HG02970 (cell line): ENCODE measurements at regions not wholly inside any gene's neighbourhood (a gene's known extent, or its start where the extent isn't known, plus 50 kb on each side); places are given as distances from the start of the nearest gene placed in this dataset.

Experiments used
- ATAC-seq: cut with Tn5 transposase; IDR thresholded peaks from one replicate; pipeline ENCODE4 v1.9.1; 2021; ENCODE audit warnings: mild to moderate bottlenecking, moderate library complexity, moderate number of reproducible peaks; ENCODE audit not compliant: unreplicated experiment, low FRiP score

- no peak for ATAC-seq
Measured at GRCh38 chr4:89556601-89557305, 249.2 kb upstream of the GPRIN3 start.

- no peak for ATAC-seq
Measured at GRCh38 chr4:89551191-89551590, 243.6 kb upstream of the GPRIN3 start.

- ATAC-seq: no peak
Measured at GRCh38 chr4:89549907-89550306, 242.3 kb upstream of the GPRIN3 start.

DNA sequence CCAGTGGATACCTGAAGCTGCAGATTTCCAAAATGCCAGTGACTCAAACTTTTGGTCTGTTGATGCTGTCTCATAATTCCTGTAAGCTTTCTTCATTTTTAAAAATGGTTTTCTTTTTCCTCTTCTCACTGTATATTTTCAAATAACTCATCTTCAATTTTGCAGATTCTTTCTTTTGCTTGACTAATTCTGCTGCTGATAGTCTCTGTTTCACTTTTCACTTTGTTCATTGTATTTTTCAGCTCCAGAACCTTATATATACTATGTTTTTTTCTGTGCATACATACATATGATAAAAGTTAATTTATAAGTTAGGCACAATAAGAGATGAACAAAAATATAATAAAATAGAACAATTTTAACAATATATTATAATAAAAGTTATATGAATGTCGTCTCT is 237.7 kb upstream of the GPRIN3 start:
- no peak for ATAC-seq

GRCh38 chr4:89541998-89542397 is 234.4 kb upstream of the GPRIN3 start:
- ATAC-seq: no peak

- no peak for ATAC-seq
Measured at GRCh38 chr4:89539797-89540711, 232.5 kb upstream of the GPRIN3 start.

GRCh38 chr4:89539374-89539773 is 231.8 kb upstream of the GPRIN3 start:
- ATAC-seq: no peak

DNA sequence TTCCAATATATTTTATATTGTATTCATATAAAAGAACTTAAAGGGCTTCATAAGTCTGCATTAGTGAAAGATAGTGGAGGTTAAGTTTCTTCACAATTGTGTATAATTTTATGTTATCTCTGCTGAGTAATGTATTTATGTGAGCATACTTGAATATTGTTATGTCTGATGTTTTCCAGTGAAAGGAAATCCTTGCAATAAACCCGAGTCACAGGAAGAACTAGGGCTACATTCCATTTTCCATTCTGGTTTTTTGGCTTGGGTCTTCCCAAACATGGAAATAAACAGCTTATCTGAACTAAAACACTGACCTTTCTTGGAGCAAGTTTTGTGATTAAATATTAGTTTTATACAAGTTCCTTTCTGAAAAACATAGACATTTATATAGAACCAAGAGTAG is 231.3 kb upstream of the GPRIN3 start:
- ATAC-seq: no peak

GRCh38 chr4:89538171-89538570 is 230.6 kb upstream of the GPRIN3 start:
- no peak for ATAC-seq

DNA sequence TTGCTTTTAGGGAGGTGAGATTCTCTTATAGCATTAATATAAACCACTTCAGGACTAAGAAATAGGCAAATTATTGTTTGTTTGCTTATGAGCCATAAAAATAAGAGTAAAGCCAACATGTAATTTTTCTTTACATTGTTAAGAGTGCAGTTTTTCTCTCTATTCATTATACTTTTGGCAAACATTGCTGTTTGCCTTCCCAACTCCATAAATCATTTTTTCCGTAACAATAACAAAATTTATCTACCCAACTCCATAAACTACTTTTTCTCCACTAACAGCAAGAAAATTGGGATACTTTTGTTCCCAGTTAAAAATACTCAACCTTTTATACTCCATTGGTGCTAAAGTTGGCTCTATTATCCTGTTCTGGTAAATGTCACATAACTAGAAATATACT is 229.7 kb upstream of the GPRIN3 start:
- no peak for ATAC-seq

GRCh38 chr4:89535251-89535650 is 227.7 kb upstream of the GPRIN3 start:
- ATAC-seq: no peak

- ATAC-seq: no peak
Measured at GRCh38 chr4:89534356-89534755, 226.8 kb upstream of the GPRIN3 start.

DNA sequence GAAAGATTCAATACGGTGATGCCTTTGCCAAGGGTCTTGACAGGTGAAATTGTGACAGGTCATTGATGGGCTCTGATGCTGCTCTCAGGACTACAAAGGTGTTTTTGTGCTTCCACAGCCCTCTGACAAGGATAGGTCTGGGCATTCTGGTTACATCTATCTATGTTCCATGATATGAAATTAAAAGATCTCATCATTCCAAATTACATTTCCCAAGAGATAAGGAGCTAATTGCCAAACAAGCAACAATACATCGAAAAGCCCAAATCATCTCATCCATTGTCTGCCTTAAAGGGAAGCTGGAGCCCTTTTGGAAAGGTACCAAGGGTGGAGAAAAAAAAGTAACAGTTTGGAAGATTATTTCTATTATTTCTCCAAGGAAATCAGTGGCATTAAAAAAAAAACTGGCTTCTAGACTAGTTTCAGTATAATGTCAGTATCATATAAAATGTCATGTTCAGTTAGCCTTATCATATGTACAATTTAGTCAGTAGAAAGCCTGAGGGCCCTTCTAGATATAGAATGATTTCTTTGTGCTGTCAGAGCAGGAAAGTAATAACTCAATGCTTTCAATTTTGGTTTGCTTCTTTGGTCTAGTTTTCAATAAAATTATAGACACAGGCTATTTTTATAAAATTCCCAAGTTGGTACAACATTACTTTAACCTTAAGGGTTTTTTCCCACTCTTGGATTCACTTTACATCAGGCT is 224.5 kb upstream of the GPRIN3 start:
- ATAC-seq: no peak

DNA sequence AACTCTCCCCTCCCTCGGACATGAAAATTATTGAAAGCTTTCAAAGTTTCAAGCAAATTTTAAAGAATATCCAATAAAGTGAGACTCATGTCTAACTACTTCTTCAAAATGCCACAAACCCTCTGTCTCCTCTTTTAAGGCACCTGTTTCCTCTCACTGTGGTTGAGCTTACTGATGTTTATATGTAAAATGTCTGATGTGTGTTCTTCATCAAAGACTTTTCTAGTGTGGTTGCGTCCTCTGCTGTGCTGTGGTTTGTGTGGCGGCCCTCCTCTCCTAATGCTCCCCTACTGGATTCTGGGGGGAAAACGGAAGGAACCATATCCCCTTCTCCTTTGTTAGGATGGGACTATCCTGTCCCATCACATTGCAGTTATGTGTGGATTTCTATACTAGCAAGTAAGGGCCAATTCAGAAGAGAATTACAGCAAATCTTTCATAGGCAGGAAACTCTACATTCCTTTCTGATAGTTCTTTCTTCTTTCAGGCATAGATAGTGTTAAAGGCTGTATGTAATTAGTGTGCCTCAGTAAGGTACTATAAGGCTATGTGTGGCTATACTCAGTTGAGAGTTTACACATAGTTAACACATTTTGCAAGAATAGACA is 221.0 kb upstream of the GPRIN3 start:
- ATAC-seq: no peak

DNA sequence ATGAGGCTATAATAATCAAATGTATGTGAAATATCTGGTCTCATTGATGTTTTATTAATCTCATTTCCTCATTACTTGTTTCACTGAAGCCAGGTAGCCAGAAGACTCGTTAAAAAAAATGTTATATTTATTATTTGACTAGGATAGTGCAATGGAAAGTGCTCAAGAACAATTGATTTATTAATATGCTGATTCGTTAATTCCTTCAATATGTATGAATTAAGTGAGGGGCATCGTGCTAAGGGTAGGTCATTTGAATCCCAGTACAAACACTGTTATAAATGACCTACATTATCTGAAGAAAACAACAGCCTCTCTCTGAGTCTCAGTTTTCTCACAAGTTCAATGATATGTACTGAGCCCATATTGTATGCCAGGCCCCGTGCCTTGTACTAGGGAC is 214.2 kb upstream of the GPRIN3 start:
- ATAC-seq: no peak

DNA sequence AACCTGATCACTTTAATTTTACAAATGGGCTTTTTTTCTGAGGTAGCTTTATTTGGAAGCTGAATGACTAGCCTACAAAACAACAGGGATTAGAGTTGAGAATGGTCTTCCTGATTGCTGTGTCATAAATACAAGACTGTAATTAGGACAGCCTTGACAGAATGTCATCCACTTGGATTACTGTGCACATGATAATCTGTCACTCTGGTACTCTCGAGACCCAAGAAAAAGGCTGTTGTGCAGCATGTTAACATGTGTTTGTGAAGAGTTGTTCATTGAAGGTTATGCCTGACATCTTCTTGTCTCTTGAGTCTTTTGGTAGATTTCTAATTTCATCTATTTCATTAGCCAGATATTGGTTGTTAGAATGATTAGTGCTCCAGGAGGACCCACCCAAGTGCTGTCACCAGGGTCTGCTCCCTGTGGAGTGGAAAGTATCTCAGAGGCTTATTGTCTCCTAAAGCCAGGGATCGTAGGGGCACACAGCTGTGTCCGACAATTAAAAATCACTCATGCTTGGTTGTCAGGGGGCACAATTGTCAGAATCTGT is 212.2 kb upstream of the GPRIN3 start:
- no peak for ATAC-seq

DNA sequence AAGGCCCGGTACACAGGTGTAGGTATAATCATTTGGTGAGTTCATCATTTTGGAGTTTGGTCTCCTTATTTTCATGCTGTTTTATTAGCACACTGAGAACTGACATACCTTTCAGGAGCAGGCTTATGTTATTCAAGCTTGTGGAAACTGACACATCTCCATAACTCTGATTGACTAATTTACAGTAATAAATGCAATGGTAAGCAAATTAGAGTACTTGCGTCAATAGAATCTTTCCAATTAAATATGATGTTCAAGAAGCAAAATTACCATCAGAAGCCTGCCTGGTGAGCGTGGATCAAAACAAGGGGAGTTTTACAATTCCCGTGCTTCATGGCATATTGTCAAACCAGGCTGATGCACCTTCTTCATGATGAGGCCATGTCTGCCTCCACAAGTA is 210.7 kb upstream of the GPRIN3 start:
- no peak for ATAC-seq

- ATAC-seq: no peak
Measured at GRCh38 chr4:89514811-89515210, 207.2 kb upstream of the GPRIN3 start.

GRCh38 chr4:89511776-89512175 is 204.2 kb upstream of the GPRIN3 start:
- ATAC-seq: no peak

DNA sequence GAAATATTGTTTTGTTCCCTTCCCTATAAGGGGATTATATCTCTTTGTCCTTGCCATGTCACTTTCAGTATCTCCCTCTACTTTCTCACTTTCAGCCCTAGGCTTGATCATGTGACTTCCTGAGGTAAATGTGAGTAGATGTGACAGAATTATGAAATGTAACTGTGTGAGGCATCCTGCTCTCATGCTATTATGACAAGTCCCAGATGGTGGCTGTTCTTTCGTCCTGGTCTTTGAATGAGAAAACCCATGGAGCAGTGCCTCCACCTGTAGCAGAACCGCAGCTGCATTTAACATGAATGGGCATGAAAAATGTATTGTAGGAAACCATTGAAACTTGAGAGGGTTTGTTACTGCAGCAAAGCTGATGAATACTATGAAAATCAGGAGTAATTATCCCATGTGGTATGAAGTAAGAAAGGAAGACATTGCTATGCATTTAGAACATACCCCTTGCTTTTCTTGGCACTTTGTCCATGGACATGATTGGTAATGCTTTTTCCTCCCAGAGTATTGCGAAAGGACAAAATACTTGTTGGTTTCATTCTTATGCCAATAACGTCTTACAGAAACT is 202.2 kb upstream of the GPRIN3 start:
- ATAC-seq: peak; percentile 97
